ENCODE measurements at regions not wholly inside any gene's neighbourhood (a gene's known extent, or its start where the extent isn't known, plus 50 kb on each side); places are given as distances from the start of the nearest gene placed in this dataset.

DNA sequence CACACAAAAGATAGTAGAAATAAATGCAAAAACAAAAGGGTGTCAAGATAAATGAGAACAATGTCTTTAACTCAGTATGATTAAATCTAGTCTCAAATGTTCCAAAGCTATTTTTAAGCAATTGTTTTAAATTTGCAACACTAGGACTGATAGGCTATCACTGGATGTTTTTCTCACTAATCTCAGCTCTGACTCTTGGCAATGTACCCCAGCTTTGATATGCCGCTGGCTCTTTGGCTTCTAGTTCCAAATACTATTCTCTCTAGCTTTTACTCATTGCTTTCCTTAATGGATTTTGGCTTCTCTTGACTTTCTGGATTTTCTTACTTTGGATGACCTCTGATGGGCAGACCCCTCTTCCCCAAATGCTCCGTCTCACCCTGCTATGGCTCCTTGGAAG lies 116.0 kb upstream of the SLC35B3 start:
- DNase-seq = no peak
- TF ChIP-seq, protein P1, sequence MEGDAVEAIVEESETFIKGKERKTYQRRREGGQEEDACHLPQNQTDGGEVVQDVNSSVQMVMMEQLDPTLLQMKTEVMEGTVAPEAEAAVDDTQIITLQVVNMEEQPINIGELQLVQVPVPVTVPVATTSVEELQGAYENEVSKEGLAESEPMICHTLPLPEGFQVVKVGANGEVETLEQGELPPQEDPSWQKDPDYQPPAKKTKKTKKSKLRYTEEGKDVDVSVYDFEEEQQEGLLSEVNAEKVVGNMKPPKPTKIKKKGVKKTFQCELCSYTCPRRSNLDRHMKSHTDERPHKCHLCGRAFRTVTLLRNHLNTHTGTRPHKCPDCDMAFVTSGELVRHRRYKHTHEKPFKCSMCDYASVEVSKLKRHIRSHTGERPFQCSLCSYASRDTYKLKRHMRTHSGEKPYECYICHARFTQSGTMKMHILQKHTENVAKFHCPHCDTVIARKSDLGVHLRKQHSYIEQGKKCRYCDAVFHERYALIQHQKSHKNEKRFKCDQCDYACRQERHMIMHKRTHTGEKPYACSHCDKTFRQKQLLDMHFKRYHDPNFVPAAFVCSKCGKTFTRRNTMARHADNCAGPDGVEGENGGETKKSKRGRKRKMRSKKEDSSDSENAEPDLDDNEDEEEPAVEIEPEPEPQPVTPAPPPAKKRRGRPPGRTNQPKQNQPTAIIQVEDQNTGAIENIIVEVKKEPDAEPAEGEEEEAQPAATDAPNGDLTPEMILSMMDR (IDR thresholded peaks at IDR 0.05) = no peak
- Histone ChIP-seq H3K36me3 (ENCODE audit: low read depth) (no peaks in the 10 kb centered on the region), H3K4me1 (ENCODE audit: low read depth) (no peaks in the 10 kb centered on the region), H3K4me3 (no peak overlapping the region), H3K9me3 (no peaks in the 10 kb centered on the region)
- intact Hi-C loops (cut with DNase I, micrococcal nuclease) = no loop called here
- no peak for ATAC-seq

DNA sequence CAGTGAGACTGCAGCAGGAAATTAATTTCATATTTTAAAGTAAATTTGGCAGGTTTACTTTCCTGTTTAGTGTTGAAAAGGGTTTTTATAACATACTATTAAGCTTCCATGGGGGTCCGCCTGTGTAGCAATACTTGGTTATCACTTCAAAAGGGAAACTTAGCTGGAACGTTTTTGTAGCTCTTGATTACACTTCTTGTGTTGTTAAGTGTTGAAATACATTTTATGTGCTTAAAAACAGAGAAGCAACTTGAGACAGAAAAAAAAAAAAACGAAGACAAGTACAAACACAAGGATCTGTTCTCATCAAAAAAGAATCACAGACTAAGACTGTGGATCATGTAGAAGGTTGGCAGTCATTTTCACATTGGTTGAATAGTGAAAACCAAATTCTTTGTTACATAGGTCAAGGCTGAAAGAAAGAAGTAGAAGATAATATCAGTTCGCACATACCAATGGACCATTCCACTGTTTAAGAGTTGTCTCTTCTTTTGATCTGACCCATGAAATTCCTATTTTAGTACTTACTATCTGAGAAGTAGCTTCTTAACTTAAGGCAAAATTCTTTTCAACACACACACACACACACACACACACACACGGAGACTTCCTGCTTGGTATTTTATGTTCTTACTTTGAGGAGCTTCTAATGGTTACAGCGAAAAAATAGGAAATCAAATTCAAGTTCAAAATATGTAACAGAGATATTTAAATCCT lies 113.9 kb upstream of the SLC35B3 start:
- intact Hi-C loops (cut with DNase I, micrococcal nuclease) = no loop called here
- H3K4me1 ChIP-seq (ENCODE audit: low read depth) = no peaks in the 10 kb centered on the region
- no peak overlapping the region for H3K4me3 ChIP-seq
- no peaks in the 10 kb centered on the region for H3K36me3 ChIP-seq (ENCODE audit: low read depth)
- TF ChIP-seq, protein P1 (IDR thresholded peaks at IDR 0.05) = no peak
- no peak for DNase-seq
- H3K9me3 ChIP-seq = no peaks in the 10 kb centered on the region
- no peak for ATAC-seq

DNA sequence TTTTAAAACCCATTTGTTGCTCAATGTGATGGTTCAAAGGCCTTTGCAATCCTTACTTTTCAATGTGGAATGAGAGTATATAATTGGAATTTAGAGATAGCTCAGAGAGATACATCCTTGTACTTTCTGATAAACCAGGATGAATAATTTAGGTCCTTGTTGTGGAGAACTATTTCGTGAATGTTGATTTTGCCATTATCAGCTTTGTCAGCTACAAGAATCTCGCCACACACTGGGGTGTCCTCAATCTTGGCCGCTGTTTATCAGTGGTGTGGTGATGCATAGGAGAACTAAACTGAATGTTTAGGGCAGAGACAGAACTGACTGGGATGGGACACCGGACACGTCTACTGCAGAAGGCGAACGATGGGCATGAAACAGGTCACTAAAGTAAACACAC lies 111.2 kb upstream of the SLC35B3 start:
- ATAC-seq (no peak), DNase-seq (no peak)
- Histone ChIP-seq H3K4me3 (no peak overlapping the region), H3K4me1 (ENCODE audit: low read depth) (no peaks in the 10 kb centered on the region), H3K9me3 (no peaks in the 10 kb centered on the region), H3K36me3 (ENCODE audit: low read depth) (no peaks in the 10 kb centered on the region)
- intact Hi-C loops (cut with DNase I, micrococcal nuclease) = no loop called here
- TF ChIP-seq, protein P1 (IDR thresholded peaks at IDR 0.05) = no peak

DNA sequence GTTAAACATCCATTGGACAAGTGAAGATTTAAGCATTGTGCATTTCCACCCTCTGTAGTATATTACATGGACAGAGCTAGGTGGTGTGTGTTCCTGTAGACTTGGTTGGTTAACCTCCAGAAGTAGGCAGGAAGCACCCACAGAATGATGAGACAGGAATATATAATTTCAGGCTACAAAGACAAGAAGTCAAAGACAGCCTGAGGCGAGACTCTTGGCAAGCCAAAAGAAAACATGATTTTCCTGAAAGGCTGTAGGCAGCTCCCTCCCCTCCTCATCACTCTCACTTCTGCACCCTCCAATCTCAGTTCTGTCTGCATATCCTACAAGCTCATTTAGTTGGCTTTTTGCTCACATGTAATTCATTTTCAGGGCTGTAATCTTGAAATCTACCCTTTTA lies 110.0 kb upstream of the SLC35B3 start:
- TF ChIP-seq, protein P1 (IDR thresholded peaks at IDR 0.05) = no peak

DNA sequence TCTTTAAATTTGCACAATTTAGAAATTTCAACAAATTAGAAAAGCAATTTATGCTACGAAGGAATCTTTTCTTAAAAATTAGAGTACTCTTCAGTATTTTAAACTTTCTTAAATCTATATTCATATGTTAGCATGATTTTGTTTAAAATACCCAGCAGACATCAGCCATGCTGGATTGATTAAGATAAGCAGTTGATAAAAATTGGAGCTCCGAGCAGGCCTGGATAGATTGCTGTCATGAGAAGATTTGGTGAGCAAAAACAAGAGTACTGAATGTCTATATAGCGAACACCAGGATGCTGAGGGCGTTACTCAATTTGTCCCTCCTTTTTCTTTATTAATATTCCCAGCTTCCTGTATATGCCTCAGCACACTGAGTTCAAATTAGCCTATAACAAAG lies 108.4 kb upstream of the SLC35B3 start:
- no peak for ATAC-seq
- intact Hi-C loops (cut with DNase I, micrococcal nuclease) = no loop called here
- no peak for DNase-seq
- Histone ChIP-seq H3K4me3 (no peak overlapping the region), H3K36me3 (ENCODE audit: low read depth) (no peaks in the 10 kb centered on the region), H3K9me3 (peaks cover 5% of the 10 kb centered on the region), H3K4me1 (ENCODE audit: low read depth) (no peaks in the 10 kb centered on the region)
- TF ChIP-seq, protein P1 (IDR thresholded peaks at IDR 0.05) = no peak

More for the DNA sequence above, 110.0 kb upstream of the SLC35B3 start:
- DNase-seq = no peak
- Histone ChIP-seq H3K9me3 (peaks cover 3% of the 10 kb centered on the region), H3K4me3 (no peak overlapping the region), H3K36me3 (ENCODE audit: low read depth) (no peaks in the 10 kb centered on the region), H3K4me1 (ENCODE audit: low read depth) (no peaks in the 10 kb centered on the region)
- intact Hi-C loops (cut with DNase I, micrococcal nuclease) = no loop called here
- no peak for ATAC-seq

DNA sequence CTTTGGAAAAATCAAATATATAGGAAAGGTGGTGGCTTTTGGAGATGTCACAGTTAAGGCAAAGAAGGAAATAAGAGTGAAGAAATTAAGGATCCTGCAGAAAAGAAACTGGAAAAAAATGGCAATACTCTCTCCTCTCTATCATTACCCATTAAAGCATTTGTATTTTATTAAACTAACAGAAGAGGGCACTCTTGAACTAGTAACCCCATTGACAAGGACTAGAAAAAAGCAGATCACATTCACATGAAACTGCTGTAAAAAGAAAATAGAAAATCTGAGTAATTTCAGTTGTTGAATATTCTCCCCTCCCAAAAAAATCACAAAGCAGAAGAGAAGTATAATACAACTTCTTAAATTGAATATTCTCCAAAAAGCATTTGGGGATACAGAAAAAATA lies 104.1 kb upstream of the SLC35B3 start:
- TF ChIP-seq, protein P1 (IDR thresholded peaks at IDR 0.05) = no peak
- Histone ChIP-seq H3K36me3 (ENCODE audit: low read depth) (no peaks in the 10 kb centered on the region), H3K4me1 (ENCODE audit: low read depth) (no peaks in the 10 kb centered on the region), H3K9me3 (peaks cover 5% of the 10 kb centered on the region), H3K4me3 (no peak overlapping the region)
- DNase-seq (no peak), ATAC-seq (no peak)
- intact Hi-C loops (cut with DNase I, micrococcal nuclease) = no loop called here
